CD4-positive, alpha-beta T cell (primary cell): ENCODE measurements at regions not wholly inside any gene's neighbourhood (a gene's known extent, or its start where the extent isn't known, plus 50 kb on each side); places are given as distances from the start of the nearest gene placed in this dataset.

Source experiments
- ATAC-seq: fragments of 200-7000 bp; cut with Tn5 transposase; one replicate; pipeline ENCODE4 v1.10.0; 2022; ENCODE audit warnings: mild to moderate bottlenecking; ENCODE audit not compliant: poor library complexity
- CTCF ChIA-PET: fragments of 350-600 bp; sonication (Branson Sonifier 250); formaldehyde crosslinking; loops from one replicate; lab custom pipeline; 2021; ENCODE audit warnings: antibody characterized with exemption, inconsistent platforms; lab: Charles Lee
- POLR2A ChIA-PET: fragments of 350-600 bp; sonication (Branson Sonifier 250); formaldehyde crosslinking; loops from one replicate; lab custom pipeline; 2021; ENCODE audit warnings: antibody characterized with exemption, inconsistent platforms; lab: Charles Lee
- DNase-seq, 14 experiments: peaks; one replicate each; pipeline ENCODE4 v3.0.0-alpha.2; 2013 to 2020; ENCODE audit warnings: mixed read lengths in 2 of 14
- H3K27ac ChIP-seq, 2 donors: one replicate each; pipeline versions ENCODE4 v1.5.1 to v1.7.0; 2013; ENCODE audit warnings: low read length in 2 of 2, low read depth in 1 of 2, mild to moderate bottlenecking in 1 of 2
- H3K27me3 ChIP-seq, 2 experiments: 1 replicate in 1 of 2; 2 replicates in 1 of 2; pipeline versions ENCODE4 v1.6.1 to v1.7.0; 2013; ENCODE audit warnings: low read length in 2 of 2, control low read depth in 1 of 2, mild to moderate bottlenecking in 1 of 2, moderate library complexity in 1 of 2; ENCODE audit not compliant: insufficient read depth in 2 of 2, control insufficient read depth in 1 of 2
- H3K36me3 ChIP-seq: one replicate; pipeline ENCODE4 v1.6.1; 2013; ENCODE audit warnings: low read length, control low read depth; ENCODE audit not compliant: insufficient read depth
- H3K4me1 ChIP-seq: one replicate; pipeline ENCODE4 v1.6.1; 2013; ENCODE audit warnings: low read length, control low read depth; ENCODE audit not compliant: insufficient read depth
- H3K4me3 ChIP-seq: one replicate; pipeline ENCODE4 v1.5.1; 2013; ENCODE audit warnings: mild to moderate bottlenecking, low read length, moderate library complexity
- H3K9me3 ChIP-seq, 2 experiments: 1 replicate in 1 of 2; 2 replicates in 1 of 2; pipeline versions ENCODE4 v1.6.1 to v1.7.0; 2013; ENCODE audit warnings: low read length in 2 of 2, mild to moderate bottlenecking in 2 of 2, control low read depth in 1 of 2, moderate library complexity in 1 of 2; ENCODE audit not compliant: control insufficient read depth in 1 of 2, insufficient read depth in 1 of 2
- H3K27ac Mint-ChIP-seq: one replicate; pipeline ENCODE4 v1.8.0; 2020; ENCODE audit warnings: mixed read lengths
- H3K27me3 Mint-ChIP-seq: one replicate; pipeline ENCODE4 v1.8.0; 2021; ENCODE audit warnings: mixed read lengths
- H3K36me3 Mint-ChIP-seq: one replicate; pipeline ENCODE4 v1.8.0; 2021; ENCODE audit warnings: low read depth, mixed read lengths
- H3K4me1 Mint-ChIP-seq: one replicate; pipeline ENCODE4 v1.8.0; 2021; ENCODE audit warnings: low read depth, mixed read lengths
- H3K4me3 Mint-ChIP-seq: one replicate; pipeline ENCODE4 v1.8.0; 2020; ENCODE audit warnings: mild to moderate bottlenecking, mixed read lengths
- H3K9me3 Mint-ChIP-seq: one replicate; pipeline ENCODE4 v1.8.0; 2020; ENCODE audit warnings: mixed read lengths
- CTCF ChIP-seq: fragments of 200-600 bp; IDR thresholded peaks from one replicate; pipeline ENCODE4 v1.8.0; 2022; ENCODE audit warnings: antibody characterized with exemption, mild to moderate bottlenecking
- intact Hi-C, 2 experiments: fragments of 100-400 bp; cut with DNase I in 1 of 2; cut with micrococcal nuclease in 1 of 2; formaldehyde crosslinking; loops; one replicate each; pipeline versions ENCODE4 v1.15.1 to v1.9.0; 2023 to 2025; cut with DNase I, micrococcal nuclease

DNA sequence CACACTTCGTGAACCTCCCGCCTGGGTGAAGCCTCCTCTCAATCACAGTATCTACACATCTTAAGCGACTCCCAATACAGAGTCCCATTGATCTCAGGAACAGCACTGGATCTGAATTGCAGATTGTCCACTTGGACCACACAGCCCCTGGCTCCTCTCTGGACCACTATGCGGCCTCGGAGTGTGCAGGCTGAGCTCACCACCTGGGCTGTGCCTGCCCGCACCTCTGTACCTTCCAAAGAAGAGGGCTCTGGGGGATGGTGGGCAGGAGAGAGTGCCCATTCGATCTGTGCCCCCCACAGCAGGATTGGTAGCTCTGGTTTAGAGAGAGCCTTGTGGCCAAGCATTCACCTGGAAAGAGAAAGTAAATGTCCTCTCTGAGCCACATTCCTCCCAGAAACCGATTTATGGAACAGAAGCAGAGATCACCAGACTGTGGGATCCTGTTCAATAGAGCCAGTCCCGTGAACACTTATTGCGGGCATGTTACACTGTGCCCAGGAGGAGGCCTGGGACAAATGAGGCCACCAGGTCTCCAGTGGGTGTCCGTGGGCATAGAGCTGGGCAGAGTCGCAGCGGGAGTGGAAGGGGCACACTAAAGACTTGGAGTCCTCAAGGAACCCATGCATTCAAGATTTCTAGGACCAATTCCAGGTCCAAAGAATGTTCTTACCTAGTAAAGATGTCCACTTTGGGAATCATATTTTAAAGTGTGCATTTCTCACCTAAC, 141.6 kb upstream of the SOX1 start:
- H3K36me3 ChIP-seq, result no peaks in the 10 kb centered on the region
- intact Hi-C loops, result no loop called here
- Mint-ChIP-seq H3K36me3 (no peaks in the 10 kb centered on the region), H3K27me3 (peaks cover 11% of the 10 kb centered on the region), H3K9me3 (no peaks in the 10 kb centered on the region), H3K27ac (no peak overlapping the region), H3K4me3 (no peak overlapping the region), H3K4me1 (no peaks in the 10 kb centered on the region)
- DNase-seq, result no peak
- ChIA-PET POLR2A (no interaction called here), CTCF (no interaction called here)
- peaks cover 0 to 17% of the 10 kb centered on the region in 2 experiments for H3K9me3 ChIP-seq
- no peak for TF ChIP-seq CTCF
- H3K4me1 ChIP-seq, result no peaks in the 10 kb centered on the region
- H3K27me3 ChIP-seq, result no peaks in the 10 kb centered on the region
- no peak for ATAC-seq
- no peak overlapping the region for H3K4me3 ChIP-seq
- no peak overlapping the region for H3K27ac ChIP-seq

GRCh38 chr13:111926501-111927180, 140.3 kb upstream of the SOX1 start:
- DNase-seq (no peak), ATAC-seq (no peak)
- Mint-ChIP-seq H3K36me3 (no peaks in the 10 kb centered on the region), H3K4me3 (no peak overlapping the region), H3K27ac (no peak overlapping the region), H3K9me3 (peaks cover under 1% of the 10 kb centered on the region), H3K4me1 (no peaks in the 10 kb centered on the region), H3K27me3 (peaks cover 5% of the 10 kb centered on the region)
- ChIA-PET CTCF (no interaction called here), POLR2A (no interaction called here)
- H3K9me3 ChIP-seq, result peaks cover 0 to 17% of the 10 kb centered on the region in 2 experiments
- no peak overlapping the region for H3K27ac ChIP-seq
- no peaks in the 10 kb centered on the region for H3K27me3 ChIP-seq
- H3K36me3 ChIP-seq, result no peaks in the 10 kb centered on the region
- no peaks in the 10 kb centered on the region for H3K4me1 ChIP-seq
- no peak for TF ChIP-seq CTCF
- intact Hi-C loops, result no loop called here
- H3K4me3 ChIP-seq, result no peak overlapping the region

- intact Hi-C loops, result no loop called here
- H3K4me3 ChIP-seq, result no peak overlapping the region
- CTCF ChIA-PET, result no interaction called here
- POLR2A ChIA-PET, result no interaction called here
- H3K27me3 ChIP-seq, result no peaks in the 10 kb centered on the region
- Mint-ChIP-seq H3K4me1 (no peaks in the 10 kb centered on the region), H3K27me3 (peaks cover 5% of the 10 kb centered on the region), H3K27ac (no peak overlapping the region), H3K4me3 (no peak overlapping the region), H3K9me3 (peaks cover 5% of the 10 kb centered on the region), H3K36me3 (no peaks in the 10 kb centered on the region)
- no peak for TF ChIP-seq CTCF
- H3K27ac ChIP-seq, result no peak overlapping the region
- H3K9me3 ChIP-seq, result peaks cover 0 to 17% of the 10 kb centered on the region in 2 experiments
- DNase-seq (no peak), ATAC-seq (no peak)
- no peaks in the 10 kb centered on the region for H3K36me3 ChIP-seq
- no peaks in the 10 kb centered on the region for H3K4me1 ChIP-seq
These were observed 139.8 kb upstream of the SOX1 start for GRCh38 chr13:111927181-111927540.
